ENCODE measurements at regions not wholly inside any gene's neighbourhood (a gene's known extent, or its start where the extent isn't known, plus 50 kb on each side); places are given as distances from the start of the nearest gene placed in this dataset.

DNA sequence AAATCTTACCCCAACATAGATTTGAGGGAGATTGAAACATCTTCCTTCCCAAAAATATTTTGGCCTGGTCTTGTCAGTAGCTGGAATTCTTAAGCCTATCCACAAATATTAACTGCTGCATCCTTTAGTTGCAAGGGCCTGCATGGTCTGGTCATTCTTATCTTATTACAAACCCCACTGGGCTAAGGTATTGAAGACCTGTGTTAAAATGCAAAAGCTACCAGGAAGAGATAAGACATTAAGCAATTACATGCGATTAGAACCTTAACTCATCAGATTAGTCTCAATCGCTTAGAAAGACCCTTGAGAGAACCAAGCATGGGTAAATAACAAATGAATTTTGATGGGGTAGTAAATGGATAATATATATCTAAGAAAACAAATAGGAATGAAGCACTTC is 426.6 kb downstream of the FRK start (continued):
- TF ChIP-seq EZH2phosphoT487 (IDR thresholded peaks at IDR 0.05; ENCODE audit: unreplicated experiment) (no peak), NANOG (IDR thresholded peaks at IDR 0.05; ENCODE audit: borderline replicate concordance) (no peak), POLR2AphosphoS5 (IDR thresholded peaks at IDR 0.05; ENCODE audit: low read depth) (no peak)

DNA sequence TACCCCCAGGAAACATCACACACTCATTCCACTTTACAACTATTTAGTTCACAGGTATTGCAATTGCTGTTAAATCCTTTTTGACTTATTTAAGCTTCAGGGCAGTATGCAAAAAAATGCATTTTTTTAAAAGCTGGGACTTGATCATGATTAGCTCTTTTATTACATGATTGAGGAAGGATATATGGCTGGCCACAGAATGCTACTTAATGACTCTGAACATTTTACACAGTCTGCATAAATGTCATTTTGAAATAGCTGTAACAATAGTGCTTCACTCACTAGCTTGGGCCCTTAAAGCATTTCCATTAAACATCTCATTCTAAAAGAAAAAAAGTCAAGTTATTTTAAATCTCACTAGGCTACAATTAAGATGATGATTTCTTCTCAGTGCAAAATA is 429.7 kb downstream of the FRK start:
- no peak overlapping the region for H3K27ac ChIP-seq (ENCODE audit: low read depth)
- no peaks in the 10 kb centered on the region for H3K4me1 Mint-ChIP-seq

More for the DNA sequence above, 429.7 kb downstream of the FRK start:
- H3K27me3 ChIP-seq (ENCODE audit: insufficient read depth) = no peaks in the 10 kb centered on the region
- H3K36me3 ChIP-seq (ENCODE audit: insufficient read depth) = no peaks in the 10 kb centered on the region
- no peaks in the 10 kb centered on the region for H3K36me3 Mint-ChIP-seq (ENCODE audit: low read depth)
- H3K4me2 ChIP-seq = no peak overlapping the region
- H2AFZ ChIP-seq = no peak overlapping the region
- no peak overlapping the region for H3K4me3 Mint-ChIP-seq
- TF ChIP-seq, protein P1, sequence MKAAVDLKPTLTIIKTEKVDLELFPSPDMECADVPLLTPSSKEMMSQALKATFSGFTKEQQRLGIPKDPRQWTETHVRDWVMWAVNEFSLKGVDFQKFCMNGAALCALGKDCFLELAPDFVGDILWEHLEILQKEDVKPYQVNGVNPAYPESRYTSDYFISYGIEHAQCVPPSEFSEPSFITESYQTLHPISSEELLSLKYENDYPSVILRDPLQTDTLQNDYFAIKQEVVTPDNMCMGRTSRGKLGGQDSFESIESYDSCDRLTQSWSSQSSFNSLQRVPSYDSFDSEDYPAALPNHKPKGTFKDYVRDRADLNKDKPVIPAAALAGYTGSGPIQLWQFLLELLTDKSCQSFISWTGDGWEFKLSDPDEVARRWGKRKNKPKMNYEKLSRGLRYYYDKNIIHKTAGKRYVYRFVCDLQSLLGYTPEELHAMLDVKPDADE (IDR thresholded peaks at IDR 0.05) = no peak
- TF ChIP-seq STAT1 (IDR thresholded peaks at IDR 0.05; ENCODE audit: unreplicated experiment) (no peak), CREB1 (CRISPR knock-in tag; IDR thresholded peaks at IDR 0.05; ENCODE audit: low read depth) (no peak), JUNB (IDR thresholded peaks at IDR 0.05; ENCODE audit: unreplicated experiment) (no peak), POLR2AphosphoS5 (IDR thresholded peaks at IDR 0.05; ENCODE audit: low read depth) (no peak), EZH2phosphoT487 (IDR thresholded peaks at IDR 0.05; ENCODE audit: unreplicated experiment) (no peak), ZNF114 (CRISPR knock-in tag; IDR thresholded peaks at IDR 0.05) (no peak), ZNF331 (CRISPR knock-in tag; IDR thresholded peaks at IDR 0.05; ENCODE audit: low read depth) (no peak)
- TF ChIP-seq, protein P2, sequence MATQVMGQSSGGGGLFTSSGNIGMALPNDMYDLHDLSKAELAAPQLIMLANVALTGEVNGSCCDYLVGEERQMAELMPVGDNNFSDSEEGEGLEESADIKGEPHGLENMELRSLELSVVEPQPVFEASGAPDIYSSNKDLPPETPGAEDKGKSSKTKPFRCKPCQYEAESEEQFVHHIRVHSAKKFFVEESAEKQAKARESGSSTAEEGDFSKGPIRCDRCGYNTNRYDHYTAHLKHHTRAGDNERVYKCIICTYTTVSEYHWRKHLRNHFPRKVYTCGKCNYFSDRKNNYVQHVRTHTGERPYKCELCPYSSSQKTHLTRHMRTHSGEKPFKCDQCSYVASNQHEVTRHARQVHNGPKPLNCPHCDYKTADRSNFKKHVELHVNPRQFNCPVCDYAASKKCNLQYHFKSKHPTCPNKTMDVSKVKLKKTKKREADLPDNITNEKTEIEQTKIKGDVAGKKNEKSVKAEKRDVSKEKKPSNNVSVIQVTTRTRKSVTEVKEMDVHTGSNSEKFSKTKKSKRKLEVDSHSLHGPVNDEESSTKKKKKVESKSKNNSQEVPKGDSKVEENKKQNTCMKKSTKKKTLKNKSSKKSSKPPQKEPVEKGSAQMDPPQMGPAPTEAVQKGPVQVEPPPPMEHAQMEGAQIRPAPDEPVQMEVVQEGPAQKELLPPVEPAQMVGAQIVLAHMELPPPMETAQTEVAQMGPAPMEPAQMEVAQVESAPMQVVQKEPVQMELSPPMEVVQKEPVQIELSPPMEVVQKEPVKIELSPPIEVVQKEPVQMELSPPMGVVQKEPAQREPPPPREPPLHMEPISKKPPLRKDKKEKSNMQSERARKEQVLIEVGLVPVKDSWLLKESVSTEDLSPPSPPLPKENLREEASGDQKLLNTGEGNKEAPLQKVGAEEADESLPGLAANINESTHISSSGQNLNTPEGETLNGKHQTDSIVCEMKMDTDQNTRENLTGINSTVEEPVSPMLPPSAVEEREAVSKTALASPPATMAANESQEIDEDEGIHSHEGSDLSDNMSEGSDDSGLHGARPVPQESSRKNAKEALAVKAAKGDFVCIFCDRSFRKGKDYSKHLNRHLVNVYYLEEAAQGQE (IDR thresholded peaks at IDR 0.05; ENCODE audit: unreplicated experiment) = no peak
- TF ChIP-seq, protein P3, sequence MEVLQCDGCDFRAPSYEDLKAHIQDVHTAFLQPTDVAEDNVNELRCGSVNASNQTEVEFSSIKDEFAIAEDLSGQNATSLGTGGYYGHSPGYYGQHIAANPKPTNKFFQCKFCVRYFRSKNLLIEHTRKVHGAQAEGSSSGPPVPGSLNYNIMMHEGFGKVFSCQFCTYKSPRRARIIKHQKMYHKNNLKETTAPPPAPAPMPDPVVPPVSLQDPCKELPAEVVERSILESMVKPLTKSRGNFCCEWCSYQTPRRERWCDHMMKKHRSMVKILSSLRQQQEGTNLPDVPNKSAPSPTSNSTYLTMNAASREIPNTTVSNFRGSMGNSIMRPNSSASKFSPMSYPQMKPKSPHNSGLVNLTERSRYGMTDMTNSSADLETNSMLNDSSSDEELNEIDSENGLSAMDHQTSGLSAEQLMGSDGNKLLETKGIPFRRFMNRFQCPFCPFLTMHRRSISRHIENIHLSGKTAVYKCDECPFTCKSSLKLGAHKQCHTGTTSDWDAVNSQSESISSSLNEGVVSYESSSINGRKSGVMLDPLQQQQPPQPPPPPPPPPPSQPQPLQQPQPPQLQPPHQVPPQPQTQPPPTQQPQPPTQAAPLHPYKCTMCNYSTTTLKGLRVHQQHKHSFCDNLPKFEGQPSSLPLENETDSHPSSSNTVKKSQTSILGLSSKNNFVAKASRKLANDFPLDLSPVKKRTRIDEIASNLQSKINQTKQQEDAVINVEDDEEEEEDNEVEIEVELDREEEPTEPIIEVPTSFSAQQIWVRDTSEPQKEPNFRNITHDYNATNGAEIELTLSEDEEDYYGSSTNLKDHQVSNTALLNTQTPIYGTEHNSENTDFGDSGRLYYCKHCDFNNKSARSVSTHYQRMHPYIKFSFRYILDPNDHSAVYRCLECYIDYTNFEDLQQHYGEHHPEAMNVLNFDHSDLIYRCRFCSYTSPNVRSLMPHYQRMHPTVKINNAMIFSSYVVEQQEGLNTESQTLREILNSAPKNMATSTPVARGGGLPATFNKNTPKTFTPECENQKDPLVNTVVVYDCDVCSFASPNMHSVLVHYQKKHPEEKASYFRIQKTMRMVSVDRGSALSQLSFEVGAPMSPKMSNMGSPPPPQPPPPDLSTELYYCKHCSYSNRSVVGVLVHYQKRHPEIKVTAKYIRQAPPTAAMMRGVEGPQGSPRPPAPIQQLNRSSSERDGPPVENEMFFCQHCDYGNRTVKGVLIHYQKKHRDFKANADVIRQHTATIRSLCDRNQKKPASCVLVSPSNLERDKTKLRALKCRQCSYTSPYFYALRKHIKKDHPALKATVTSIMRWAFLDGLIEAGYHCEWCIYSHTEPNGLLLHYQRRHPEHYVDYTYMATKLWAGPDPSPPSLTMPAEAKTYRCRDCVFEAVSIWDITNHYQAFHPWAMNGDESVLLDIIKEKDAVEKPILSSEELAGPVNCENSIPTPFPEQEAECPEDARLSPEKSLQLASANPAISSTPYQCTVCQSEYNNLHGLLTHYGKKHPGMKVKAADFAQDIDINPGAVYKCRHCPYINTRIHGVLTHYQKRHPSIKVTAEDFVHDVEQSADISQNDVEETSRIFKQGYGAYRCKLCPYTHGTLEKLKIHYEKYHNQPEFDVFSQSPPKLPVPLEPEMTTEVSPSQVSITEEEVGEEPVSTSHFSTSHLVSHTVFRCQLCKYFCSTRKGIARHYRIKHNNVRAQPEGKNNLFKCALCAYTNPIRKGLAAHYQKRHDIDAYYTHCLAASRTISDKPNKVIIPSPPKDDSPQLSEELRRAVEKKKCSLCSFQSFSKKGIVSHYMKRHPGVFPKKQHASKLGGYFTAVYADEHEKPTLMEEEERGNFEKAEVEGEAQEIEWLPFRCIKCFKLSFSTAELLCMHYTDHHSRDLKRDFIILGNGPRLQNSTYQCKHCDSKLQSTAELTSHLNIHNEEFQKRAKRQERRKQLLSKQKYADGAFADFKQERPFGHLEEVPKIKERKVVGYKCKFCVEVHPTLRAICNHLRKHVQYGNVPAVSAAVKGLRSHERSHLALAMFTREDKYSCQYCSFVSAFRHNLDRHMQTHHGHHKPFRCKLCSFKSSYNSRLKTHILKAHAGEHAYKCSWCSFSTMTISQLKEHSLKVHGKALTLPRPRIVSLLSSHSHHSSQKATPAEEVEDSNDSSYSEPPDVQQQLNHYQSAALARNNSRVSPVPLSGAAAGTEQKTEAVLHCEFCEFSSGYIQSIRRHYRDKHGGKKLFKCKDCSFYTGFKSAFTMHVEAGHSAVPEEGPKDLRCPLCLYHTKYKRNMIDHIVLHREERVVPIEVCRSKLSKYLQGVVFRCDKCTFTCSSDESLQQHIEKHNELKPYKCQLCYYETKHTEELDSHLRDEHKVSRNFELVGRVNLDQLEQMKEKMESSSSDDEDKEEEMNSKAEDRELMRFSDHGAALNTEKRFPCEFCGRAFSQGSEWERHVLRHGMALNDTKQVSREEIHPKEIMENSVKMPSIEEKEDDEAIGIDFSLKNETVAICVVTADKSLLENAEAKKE (CRISPR knock-in tag; IDR thresholded peaks at IDR 0.05) = no peak
- TF ChIP-seq, protein P4, sequence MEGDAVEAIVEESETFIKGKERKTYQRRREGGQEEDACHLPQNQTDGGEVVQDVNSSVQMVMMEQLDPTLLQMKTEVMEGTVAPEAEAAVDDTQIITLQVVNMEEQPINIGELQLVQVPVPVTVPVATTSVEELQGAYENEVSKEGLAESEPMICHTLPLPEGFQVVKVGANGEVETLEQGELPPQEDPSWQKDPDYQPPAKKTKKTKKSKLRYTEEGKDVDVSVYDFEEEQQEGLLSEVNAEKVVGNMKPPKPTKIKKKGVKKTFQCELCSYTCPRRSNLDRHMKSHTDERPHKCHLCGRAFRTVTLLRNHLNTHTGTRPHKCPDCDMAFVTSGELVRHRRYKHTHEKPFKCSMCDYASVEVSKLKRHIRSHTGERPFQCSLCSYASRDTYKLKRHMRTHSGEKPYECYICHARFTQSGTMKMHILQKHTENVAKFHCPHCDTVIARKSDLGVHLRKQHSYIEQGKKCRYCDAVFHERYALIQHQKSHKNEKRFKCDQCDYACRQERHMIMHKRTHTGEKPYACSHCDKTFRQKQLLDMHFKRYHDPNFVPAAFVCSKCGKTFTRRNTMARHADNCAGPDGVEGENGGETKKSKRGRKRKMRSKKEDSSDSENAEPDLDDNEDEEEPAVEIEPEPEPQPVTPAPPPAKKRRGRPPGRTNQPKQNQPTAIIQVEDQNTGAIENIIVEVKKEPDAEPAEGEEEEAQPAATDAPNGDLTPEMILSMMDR (conservative IDR thresholded peaks at IDR 0.05; ENCODE audit: low read depth in 2 of 2) = no peak
- no peaks in the 10 kb centered on the region for H3K27me3 Mint-ChIP-seq (ENCODE audit: insufficient read depth, low read depth, poor library complexity)
- H4K20me1 ChIP-seq (replicated peaks; ENCODE audit: insufficient read depth) = no peaks in the 10 kb centered on the region
- no peaks in the 10 kb centered on the region for H3K79me2 ChIP-seq (replicated peaks; ENCODE audit: insufficient read depth)
- no peaks in the 10 kb centered on the region for H3K4me1 ChIP-seq (ENCODE audit: insufficient read depth)
- H3K27ac Mint-ChIP-seq = no peak overlapping the region
- no peak for DNase-seq (ENCODE audit: low spot score)
- no peaks in the 10 kb centered on the region for H3K9me2 ChIP-seq (ENCODE audit: insufficient read depth)
- no peak for ATAC-seq
- H3K4me3 ChIP-seq = no peak overlapping the region
- H3F3A ChIP-seq (replicated peaks; ENCODE audit: low read depth) = no peaks in the 10 kb centered on the region
- no peaks in the 10 kb centered on the region for H3K9me3 Mint-ChIP-seq

All from GM23338 (cell line).